Astrocyte of the cerebellum (primary cell): ENCODE measurements at regions not wholly inside any gene's neighbourhood (a gene's known extent, or its start where the extent isn't known, plus 50 kb on each side); places are given as distances from the start of the nearest gene placed in this dataset.

Source experiments
- DNase-seq: peaks from one replicate; pipeline ENCODE4 v3.0.0-alpha.2; 2011; ENCODE audit warnings: low read depth
- H3K4me3 ChIP-seq: 2 replicates; pipeline ENCODE4 v1.5.1; 2011; ENCODE audit warnings: mild to moderate bottlenecking, low read depth, low read length, moderate library complexity
- in situ Hi-C: cut with HindIII; loops from 2 replicates; pipeline ENCODE4 v1.10.0; 2017; ENCODE audit warnings: low sequenced_read_pairs
- TF ChIP-seq, protein P1 (sequence below): IDR thresholded peaks from 2 replicates; pipeline ENCODE4 v1.5.1; 2012; ENCODE audit warnings: low read length, low read depth, moderate library complexity, mild to moderate bottlenecking; ENCODE audit errors: missing control alignments

GRCh38 chr12:131553096-131553777 is 157.7 kb upstream of the SFSWAP start:
- in situ Hi-C loops: no loop called here
- TF ChIP-seq, protein P1, sequence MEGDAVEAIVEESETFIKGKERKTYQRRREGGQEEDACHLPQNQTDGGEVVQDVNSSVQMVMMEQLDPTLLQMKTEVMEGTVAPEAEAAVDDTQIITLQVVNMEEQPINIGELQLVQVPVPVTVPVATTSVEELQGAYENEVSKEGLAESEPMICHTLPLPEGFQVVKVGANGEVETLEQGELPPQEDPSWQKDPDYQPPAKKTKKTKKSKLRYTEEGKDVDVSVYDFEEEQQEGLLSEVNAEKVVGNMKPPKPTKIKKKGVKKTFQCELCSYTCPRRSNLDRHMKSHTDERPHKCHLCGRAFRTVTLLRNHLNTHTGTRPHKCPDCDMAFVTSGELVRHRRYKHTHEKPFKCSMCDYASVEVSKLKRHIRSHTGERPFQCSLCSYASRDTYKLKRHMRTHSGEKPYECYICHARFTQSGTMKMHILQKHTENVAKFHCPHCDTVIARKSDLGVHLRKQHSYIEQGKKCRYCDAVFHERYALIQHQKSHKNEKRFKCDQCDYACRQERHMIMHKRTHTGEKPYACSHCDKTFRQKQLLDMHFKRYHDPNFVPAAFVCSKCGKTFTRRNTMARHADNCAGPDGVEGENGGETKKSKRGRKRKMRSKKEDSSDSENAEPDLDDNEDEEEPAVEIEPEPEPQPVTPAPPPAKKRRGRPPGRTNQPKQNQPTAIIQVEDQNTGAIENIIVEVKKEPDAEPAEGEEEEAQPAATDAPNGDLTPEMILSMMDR: no peak
- DNase-seq: no peak
- no peak overlapping the region for H3K4me3 ChIP-seq

GRCh38 chr12:131555197-131555846 is 155.6 kb upstream of the SFSWAP start:
- DNase-seq: no peak
- in situ Hi-C loops: no loop called here
- no peak overlapping the region for H3K4me3 ChIP-seq
- TF ChIP-seq, protein P1: no peak

DNA sequence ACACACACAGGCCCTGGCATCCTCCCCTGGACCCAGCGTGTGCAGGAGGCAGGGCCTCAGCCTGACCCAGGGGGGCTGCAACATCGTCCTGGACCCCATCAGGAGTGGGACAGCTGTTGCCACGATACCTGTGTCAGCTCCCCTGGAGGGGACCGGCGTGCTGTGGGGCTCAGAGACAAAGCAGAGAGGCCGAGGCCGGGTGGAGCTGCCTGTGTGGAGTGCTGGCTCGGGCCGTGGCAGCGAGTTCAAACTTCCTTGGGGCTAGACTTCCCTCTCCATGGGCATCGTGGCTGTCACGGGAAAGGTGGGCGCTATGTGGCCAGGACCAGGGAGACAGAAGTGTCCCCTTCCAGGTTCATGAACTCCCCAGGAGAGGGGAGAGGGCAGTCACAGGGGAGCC is 155.0 kb upstream of the SFSWAP start:
- in situ Hi-C loops: no loop called here
- DNase-seq: no peak
- TF ChIP-seq, protein P1: no peak
- no peak overlapping the region for H3K4me3 ChIP-seq

DNA sequence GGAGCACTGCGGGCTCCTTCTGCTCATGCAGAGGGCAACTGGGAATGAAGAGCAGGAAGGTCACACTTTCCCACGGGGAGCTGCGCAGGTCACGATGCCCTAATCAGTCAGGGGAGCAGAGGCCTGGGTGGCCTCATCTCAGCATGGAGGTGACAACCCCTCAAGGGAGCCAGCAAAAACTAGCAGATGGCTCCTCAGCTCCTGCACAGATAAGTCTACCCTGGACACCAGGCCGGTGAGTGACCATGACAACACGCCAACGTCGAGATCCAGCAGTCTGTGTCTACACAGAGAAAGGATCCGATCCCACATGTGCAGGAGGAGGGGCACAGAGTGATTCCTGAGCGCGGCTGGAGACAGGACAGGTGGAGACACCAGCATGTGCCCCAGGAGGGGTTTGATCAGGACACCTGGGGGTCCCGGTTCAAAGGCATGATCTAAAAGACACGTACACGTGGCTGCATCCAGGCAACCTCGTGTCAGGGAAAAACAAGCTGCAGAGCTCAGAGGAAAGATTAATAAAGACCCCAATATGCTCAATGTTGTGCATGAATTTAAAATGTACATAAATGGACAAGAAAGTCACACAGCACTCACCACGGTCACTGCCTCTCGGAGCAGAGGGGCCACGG is 153.7 kb upstream of the SFSWAP start:
- in situ Hi-C loops: no loop called here
- DNase-seq: no peak
- H3K4me3 ChIP-seq: no peak overlapping the region
- TF ChIP-seq, protein P1: no peak

- no peak overlapping the region for H3K4me3 ChIP-seq
- TF ChIP-seq, protein P1: no peak
- no peak for DNase-seq
- in situ Hi-C loops: no loop called here
Observed at GRCh38 chr12:131559517-131560516, 151.1 kb upstream of the SFSWAP start.

DNA sequence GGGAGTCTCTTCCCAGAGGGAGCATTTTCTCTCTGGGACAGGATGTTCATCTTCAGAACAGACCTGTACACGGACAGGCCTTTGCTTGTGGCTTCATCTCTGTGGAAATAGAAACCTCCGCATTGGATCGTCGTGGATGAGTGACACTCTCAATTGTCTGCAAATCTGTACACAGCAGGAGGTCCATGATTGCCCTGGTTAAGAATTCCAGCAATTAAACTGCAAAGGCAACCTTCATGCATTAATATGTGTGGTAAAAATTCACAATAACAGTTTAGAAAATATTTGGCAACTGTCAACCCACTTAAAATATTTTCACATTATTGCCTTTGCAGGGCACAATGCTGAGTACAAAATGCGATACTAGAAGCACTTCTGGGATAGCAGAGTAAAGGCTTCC is 149.8 kb upstream of the SFSWAP start:
- H3K4me3 ChIP-seq: no peak overlapping the region
- in situ Hi-C loops: no loop called here
- no peak for DNase-seq
- TF ChIP-seq, protein P1: no peak
